ENCODE measurements at regions not wholly inside any gene's neighbourhood (a gene's known extent, or its start where the extent isn't known, plus 50 kb on each side); places are given as distances from the start of the nearest gene placed in this dataset.
"Not testable (repeated sequence)": the region's sequence is repeated elsewhere in the genome, so short reads cannot be mapped to it uniquely, and the experiment has no call there.

- DNase-seq: no peak
Observed at GRCh38 chr4:9704551-9705332, 76.7 kb upstream of the DRD5 start.

- not testable (repeated sequence) for DNase-seq
Observed at GRCh38 chr4:9707281-9707680, 74.2 kb upstream of the DRD5 start.

- DNase-seq: not testable (repeated sequence)
Observed at GRCh38 chr4:9707936-9708335, 73.5 kb upstream of the DRD5 start.

- no peak for DNase-seq
Observed at GRCh38 chr4:9709724-9710123, 71.7 kb upstream of the DRD5 start.

- not testable (repeated sequence) for DNase-seq
Observed at GRCh38 chr4:9715271-9715670, 66.2 kb upstream of the DRD5 start.

GRCh38 chr4:9716093-9716492 lies 65.3 kb upstream of the DRD5 start:
- DNase-seq: no peak

GRCh38 chr4:9718246-9718939 lies 63.0 kb upstream of the DRD5 start:
- DNase-seq: not testable (repeated sequence)

- not testable (repeated sequence) for DNase-seq
Observed at GRCh38 chr4:9722131-9722530, 59.3 kb upstream of the DRD5 start.

Data from OCI-M1 (cell line).